ENCODE measurements at regions not wholly inside any gene's neighbourhood (a gene's known extent, or its start where the extent isn't known, plus 50 kb on each side); places are given as distances from the start of the nearest gene placed in this dataset.

DNA sequence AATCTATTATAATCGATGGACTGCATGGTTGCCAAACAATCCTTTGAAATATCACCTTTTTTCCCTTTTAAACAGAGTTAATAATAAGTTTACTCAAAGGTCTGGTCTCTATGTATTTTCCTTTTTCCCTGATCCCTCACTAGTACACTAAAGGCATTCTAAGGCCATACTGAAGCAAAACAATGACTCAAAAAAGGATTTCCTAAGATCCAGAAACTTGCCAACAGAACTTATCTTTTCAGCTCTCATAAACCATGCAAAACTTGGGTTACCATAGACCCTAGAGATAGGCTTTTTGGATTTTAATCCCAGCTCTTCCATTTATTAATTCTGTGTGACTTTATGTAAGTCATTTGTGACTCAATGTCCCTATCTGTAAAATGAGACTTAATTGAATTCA lies 77.1 kb downstream of the IFI44 start:
- Histone ChIP-seq H3K36me3 (ENCODE audit: control insufficient read depth, low read length) (no peaks in the 10 kb centered on the region), H3K79me2 (ENCODE audit: control insufficient read depth, low read length) (no peaks in the 10 kb centered on the region), H3K27me3 (ENCODE audit: control insufficient read depth, low read length) (no peaks in the 10 kb centered on the region), H3K27ac (ENCODE audit: low read depth, low read length) (no peak overlapping the region), H3K4me2 (ENCODE audit: low read length) (no peak overlapping the region), H3K4me1 (ENCODE audit: control insufficient read depth, low read length) (peaks cover 6% of the 10 kb centered on the region; the same call in 1 of the 2 replicates), H3K9me3 (ENCODE audit: control insufficient read depth, insufficient read depth, low read length) (no peaks in the 10 kb centered on the region), H3K9me2 (replicated peaks; ENCODE audit: control insufficient read depth, low read length) (no peaks in the 10 kb centered on the region), H4K20me1 (ENCODE audit: control insufficient read depth, insufficient read depth, low read depth, low read length) (no peaks in the 10 kb centered on the region), H3K4me3 (ENCODE audit: low read length) (no peak overlapping the region), H3F3A (ENCODE audit: control insufficient read depth, insufficient read depth) (no peaks in the 10 kb centered on the region)
- no peak for TF ChIP-seq EZH2phosphoT487 (IDR thresholded peaks at IDR 0.05; ENCODE audit: borderline replicate concordance, low read length)
- TF ChIP-seq, protein P1, sequence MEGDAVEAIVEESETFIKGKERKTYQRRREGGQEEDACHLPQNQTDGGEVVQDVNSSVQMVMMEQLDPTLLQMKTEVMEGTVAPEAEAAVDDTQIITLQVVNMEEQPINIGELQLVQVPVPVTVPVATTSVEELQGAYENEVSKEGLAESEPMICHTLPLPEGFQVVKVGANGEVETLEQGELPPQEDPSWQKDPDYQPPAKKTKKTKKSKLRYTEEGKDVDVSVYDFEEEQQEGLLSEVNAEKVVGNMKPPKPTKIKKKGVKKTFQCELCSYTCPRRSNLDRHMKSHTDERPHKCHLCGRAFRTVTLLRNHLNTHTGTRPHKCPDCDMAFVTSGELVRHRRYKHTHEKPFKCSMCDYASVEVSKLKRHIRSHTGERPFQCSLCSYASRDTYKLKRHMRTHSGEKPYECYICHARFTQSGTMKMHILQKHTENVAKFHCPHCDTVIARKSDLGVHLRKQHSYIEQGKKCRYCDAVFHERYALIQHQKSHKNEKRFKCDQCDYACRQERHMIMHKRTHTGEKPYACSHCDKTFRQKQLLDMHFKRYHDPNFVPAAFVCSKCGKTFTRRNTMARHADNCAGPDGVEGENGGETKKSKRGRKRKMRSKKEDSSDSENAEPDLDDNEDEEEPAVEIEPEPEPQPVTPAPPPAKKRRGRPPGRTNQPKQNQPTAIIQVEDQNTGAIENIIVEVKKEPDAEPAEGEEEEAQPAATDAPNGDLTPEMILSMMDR (IDR thresholded peaks at IDR 0.05; ENCODE audit: low read depth, low read length, poor library complexity, severe bottlenecking), result no peak

DNA sequence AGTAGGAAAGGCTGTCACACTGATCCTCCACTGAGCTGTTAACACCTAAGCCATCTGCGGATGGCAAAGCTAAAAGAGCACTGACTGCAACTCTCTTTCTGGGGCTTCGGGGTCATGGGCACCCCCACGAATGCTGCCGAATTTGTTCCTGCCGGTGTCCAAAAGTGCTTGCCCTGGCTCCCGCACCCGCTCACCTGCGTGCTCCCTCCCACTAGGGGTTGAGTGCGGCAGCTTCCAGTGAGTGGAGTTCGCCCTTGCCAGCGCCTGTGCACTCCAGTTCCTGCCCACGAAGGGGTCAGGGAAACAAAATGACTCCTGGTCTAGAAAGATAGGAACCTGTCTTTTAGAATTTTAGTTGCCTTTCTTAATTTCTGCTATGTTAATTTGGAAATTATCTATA lies 78.7 kb downstream of the IFI44 start:
- Histone ChIP-seq H3K27me3 (ENCODE audit: control insufficient read depth, low read length) (no peaks in the 10 kb centered on the region), H3K9me2 (replicated peaks; ENCODE audit: control insufficient read depth, low read length) (no peaks in the 10 kb centered on the region), H3F3A (ENCODE audit: control insufficient read depth, insufficient read depth) (no peaks in the 10 kb centered on the region), H3K79me2 (ENCODE audit: control insufficient read depth, low read length) (no peaks in the 10 kb centered on the region), H4K20me1 (ENCODE audit: control insufficient read depth, insufficient read depth, low read depth, low read length) (no peaks in the 10 kb centered on the region), H3K36me3 (ENCODE audit: control insufficient read depth, low read length) (no peaks in the 10 kb centered on the region), H3K4me2 (ENCODE audit: low read length) (no peak overlapping the region), H3K9me3 (ENCODE audit: control insufficient read depth, insufficient read depth, low read length) (no peaks in the 10 kb centered on the region), H3K4me3 (ENCODE audit: low read length) (no peak overlapping the region), H3K4me1 (ENCODE audit: control insufficient read depth, low read length) (peaks cover 6% of the 10 kb centered on the region; the same call in 1 of the 2 replicates), H3K27ac (ENCODE audit: low read depth, low read length) (no peak overlapping the region)
- TF ChIP-seq, protein P1 (IDR thresholded peaks at IDR 0.05; ENCODE audit: low read depth, low read length, poor library complexity, severe bottlenecking), result no peak
- TF ChIP-seq EZH2phosphoT487 (IDR thresholded peaks at IDR 0.05; ENCODE audit: borderline replicate concordance, low read length), result no peak

DNA sequence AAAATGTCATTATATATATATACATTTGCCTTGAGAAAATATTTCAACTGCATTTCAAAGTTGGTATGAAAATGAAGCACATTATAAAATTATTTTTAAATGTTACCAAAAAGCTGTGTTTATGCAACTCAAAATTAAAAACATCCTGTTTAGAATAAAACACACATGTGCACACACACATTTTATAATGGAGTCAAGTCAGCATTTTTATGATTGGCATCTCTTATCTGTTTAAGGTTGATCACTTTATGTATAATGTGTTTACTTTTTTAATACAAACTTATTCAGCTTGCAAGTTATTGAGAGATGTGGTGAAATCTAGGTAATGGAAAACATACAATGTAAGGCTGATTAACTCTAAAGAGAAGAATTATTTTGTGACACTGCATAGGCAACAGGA lies 80.4 kb downstream of the IFI44 start:
- no peak overlapping the region for H3K27ac ChIP-seq (ENCODE audit: low read depth, low read length)
- peaks cover 6% of the 10 kb centered on the region; the same call in 1 of the 2 replicates for H3K4me1 ChIP-seq (ENCODE audit: control insufficient read depth, low read length)
- no peaks in the 10 kb centered on the region for H3F3A ChIP-seq (ENCODE audit: control insufficient read depth, insufficient read depth)
- no peaks in the 10 kb centered on the region for H4K20me1 ChIP-seq (ENCODE audit: control insufficient read depth, insufficient read depth, low read depth, low read length)
- H3K36me3 ChIP-seq (ENCODE audit: control insufficient read depth, low read length), result no peaks in the 10 kb centered on the region
- H3K79me2 ChIP-seq (ENCODE audit: control insufficient read depth, low read length), result no peaks in the 10 kb centered on the region
- H3K4me2 ChIP-seq (ENCODE audit: low read length), result no peak overlapping the region
- no peaks in the 10 kb centered on the region for H3K9me3 ChIP-seq (ENCODE audit: control insufficient read depth, insufficient read depth, low read length)
- no peaks in the 10 kb centered on the region for H3K9me2 ChIP-seq (replicated peaks; ENCODE audit: control insufficient read depth, low read length)
- TF ChIP-seq, protein P1 (IDR thresholded peaks at IDR 0.05; ENCODE audit: low read depth, low read length, poor library complexity, severe bottlenecking), result no peak
- no peaks in the 10 kb centered on the region for H3K27me3 ChIP-seq (ENCODE audit: control insufficient read depth, low read length)
- no peak overlapping the region for H3K4me3 ChIP-seq (ENCODE audit: low read length)

DNA sequence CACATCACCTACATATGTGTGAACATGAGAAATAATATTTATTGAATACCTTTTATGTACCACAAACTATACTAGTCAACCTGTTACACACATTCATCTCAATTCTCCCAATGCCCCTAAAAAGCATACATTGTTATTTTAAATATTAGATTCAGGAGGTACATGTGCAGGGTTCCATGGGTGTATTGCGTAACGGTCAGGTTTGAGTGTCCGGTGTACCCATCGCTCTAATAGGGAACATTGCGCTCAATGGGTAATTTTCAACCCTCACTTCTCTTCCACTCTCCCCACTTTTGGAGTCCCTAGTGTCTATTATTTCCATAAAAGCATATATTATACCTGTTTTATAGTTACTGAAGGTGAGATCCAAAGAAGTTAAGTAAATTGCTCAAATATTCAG lies 82.0 kb downstream of the IFI44 start:
- H3K27me3 ChIP-seq (ENCODE audit: control insufficient read depth, low read length), result no peaks in the 10 kb centered on the region
- H3K9me2 ChIP-seq (replicated peaks; ENCODE audit: control insufficient read depth, low read length), result no peaks in the 10 kb centered on the region
- no peak overlapping the region for H3K4me2 ChIP-seq (ENCODE audit: low read length)
- no peaks in the 10 kb centered on the region for H4K20me1 ChIP-seq (ENCODE audit: control insufficient read depth, insufficient read depth, low read depth, low read length)
- no peak overlapping the region for H3K27ac ChIP-seq (ENCODE audit: low read depth, low read length)
- H3K79me2 ChIP-seq (ENCODE audit: control insufficient read depth, low read length), result no peaks in the 10 kb centered on the region
- TF ChIP-seq, protein P1 (IDR thresholded peaks at IDR 0.05; ENCODE audit: low read depth, low read length, poor library complexity, severe bottlenecking), result no peak
- no peak for TF ChIP-seq EZH2phosphoT487 (IDR thresholded peaks at IDR 0.05; ENCODE audit: borderline replicate concordance, low read length)
- H3K36me3 ChIP-seq (ENCODE audit: control insufficient read depth, low read length), result no peaks in the 10 kb centered on the region
- no peak overlapping the region for H3K4me3 ChIP-seq (ENCODE audit: low read length)
- no peaks in the 10 kb centered on the region for H3K9me3 ChIP-seq (ENCODE audit: control insufficient read depth, insufficient read depth, low read length)
- H3K4me1 ChIP-seq (ENCODE audit: control insufficient read depth, low read length), result peaks cover 6% of the 10 kb centered on the region; the same call in 1 of the 2 replicates
- H3F3A ChIP-seq (ENCODE audit: control insufficient read depth, insufficient read depth), result no peaks in the 10 kb centered on the region
